Kidney (tissue), 13 donors: ENCODE measurements at regions not wholly inside any gene's neighbourhood (a gene's known extent, or its start where the extent isn't known, plus 50 kb on each side); places are given as distances from the start of the nearest gene placed in this dataset.

Experiments
- DNase-seq, 5 donors: peaks; one replicate each; pipeline ENCODE4 v3.0.0-alpha.2; 2013 to 2020
- FAIRE-seq: peaks from 2 replicates; lab custom pipeline; 2012; peaks lifted over from hg19 to GRCh38; lab: Jason Lieb, UNC
- H3K27ac ChIP-seq, 2 donors: one replicate each; pipeline ENCODE4 v1.7.0; 2013; ENCODE audit warnings: low read depth in 2 of 2, low read length in 2 of 2, inconsistent platforms in 1 of 2
- H3K27me3 ChIP-seq: one replicate; pipeline ENCODE4 v1.7.1; 2013; ENCODE audit warnings: low read length, inconsistent platforms; ENCODE audit not compliant: control insufficient read depth, insufficient read depth
- H3K36me3 ChIP-seq, 3 donors: one replicate each; pipeline versions ENCODE4 v1.7.0 to v1.7.1; 2013; ENCODE audit warnings: low read length in 3 of 3, control low read depth in 1 of 3, inconsistent platforms in 1 of 3; ENCODE audit not compliant: insufficient read depth in 3 of 3, control insufficient read depth in 2 of 3
- H3K4me1 ChIP-seq, 3 donors: one replicate each; pipeline versions ENCODE4 v1.7.0 to v1.7.1; 2013; ENCODE audit warnings: low read length in 3 of 3, inconsistent platforms in 1 of 3, low read depth in 1 of 3; ENCODE audit not compliant: control insufficient read depth in 2 of 3, insufficient read depth in 2 of 3
- H3K4me3 ChIP-seq, 3 donors: one replicate each; pipeline versions ENCODE4 v1.7.0 to v1.8.1; 2013; ENCODE audit warnings: low read length in 3 of 3, control low read depth in 1 of 3, inconsistent platforms in 1 of 3
- H3K9ac ChIP-seq, 3 donors: one replicate each; pipeline versions ENCODE4 v1.7.0 to v1.7.1; 2013; ENCODE audit warnings: low read length in 3 of 3, control low read depth in 1 of 3, inconsistent platforms in 1 of 3
- H3K9me3 ChIP-seq, 3 donors: one replicate each; pipeline versions ENCODE4 v1.7.0 to v1.7.1; 2013; ENCODE audit warnings: low read length in 3 of 3, control low read depth in 1 of 3, inconsistent platforms in 1 of 3; ENCODE audit not compliant: control insufficient read depth in 2 of 3, insufficient read depth in 1 of 3
- CTCF ChIP-seq: IDR thresholded peaks from 3 replicates; pipeline ENCODE4 v1.5.1; 2012; ENCODE audit warnings: mild to moderate bottlenecking, moderate library complexity, borderline replicate concordance; ENCODE audit not compliant: insufficient read depth; ENCODE audit errors: extremely low read depth
- intact Hi-C: fragments of 100-400 bp; cut with DNase I; formaldehyde crosslinking; loops from one replicate; pipeline ENCODE4 v1.11.1; 2022
- donor health status: control.
- donor health status: control.
- donor health status: control.
- donor health status: control.
- donor health status: control.
- donor health status: DM: yes; HTN: yes; CAD: no.
- donor health status: Normal renal cell carcinoma (clear cell type).

GRCh38 chr10:24150853-24151252 lies 58.1 kb upstream of the KIAA1217 start:
- no peak for FAIRE-seq
- no peak overlapping the region for H3K9ac ChIP-seq
- DNase-seq, result no peak

GRCh38 chr10:24152270-24152669 lies 56.7 kb upstream of the KIAA1217 start:
- Histone ChIP-seq H3K9ac (no peak overlapping the region), H3K36me3 (no peaks in the 10 kb centered on the region), H3K9me3 (peaks cover 0 to 12% (median 0%) of the 10 kb centered on the region in 3 donors), H3K27me3 (no peaks in the 10 kb centered on the region), H3K27ac (no peak overlapping the region), H3K4me1 (peaks cover 3 to 7% (median 5%) of the 10 kb centered on the region in 3 donors), H3K4me3 (no peak overlapping the region)
- DNase-seq (no peak), FAIRE-seq (no peak)
- intact Hi-C loops, result no loop called here
- TF ChIP-seq CTCF, result no peak

More at GRCh38 chr10:24150853-24151252, 58.1 kb upstream of the KIAA1217 start:
- H3K9me3 ChIP-seq, result no peaks in the 10 kb centered on the region
- intact Hi-C loops, result no loop called here
- no peaks in the 10 kb centered on the region for H3K36me3 ChIP-seq
- peaks cover 3 to 7% (median 5%) of the 10 kb centered on the region in 3 donors for H3K4me1 ChIP-seq
- TF ChIP-seq CTCF, result no peak
- no peaks in the 10 kb centered on the region for H3K27me3 ChIP-seq
- no peak overlapping the region for H3K4me3 ChIP-seq
- no peak overlapping the region for H3K27ac ChIP-seq

- DNase-seq (peak in 3 of 5 donors; percentile 41 to 80 (median 69)), FAIRE-seq (no peak)
- H3K9me3 ChIP-seq, result peaks cover 0 to 19% (median 0%) of the 10 kb centered on the region in 3 donors
- H3K4me1 ChIP-seq, result peaks cover 3 to 7% (median 5%) of the 10 kb centered on the region in 3 donors
- no peaks in the 10 kb centered on the region for H3K27me3 ChIP-seq
- H3K27ac ChIP-seq, result no peak overlapping the region
- intact Hi-C loops, result no loop called here
- H3K9ac ChIP-seq, result no peak overlapping the region
- TF ChIP-seq CTCF, result no peak
- H3K36me3 ChIP-seq, result no peaks in the 10 kb centered on the region
- H3K4me3 ChIP-seq, result no peak overlapping the region
These were observed 55.9 kb upstream of the KIAA1217 start for GRCh38 chr10:24153031-24153430.

- Histone ChIP-seq H3K27me3 (no peaks in the 10 kb centered on the region), H3K9ac (no peak overlapping the region), H3K27ac (no peak overlapping the region), H3K9me3 (peaks cover 0 to 22% (median 0%) of the 10 kb centered on the region in 3 donors), H3K4me3 (no peak overlapping the region), H3K36me3 (no peaks in the 10 kb centered on the region), H3K4me1 (peaks cover 3 to 7% (median 5%) of the 10 kb centered on the region in 3 donors)
- intact Hi-C loops, result no loop called here
- TF ChIP-seq CTCF, result no peak
- peak in 1 of 5 donors; percentile 32 for DNase-seq
- no peak for FAIRE-seq
These were observed 55.4 kb upstream of the KIAA1217 start for GRCh38 chr10:24153537-24153936.
